GM21423 (cell line): ENCODE measurements at regions not wholly inside any gene's neighbourhood (a gene's known extent, or its start where the extent isn't known, plus 50 kb on each side); places are given as distances from the start of the nearest gene placed in this dataset.
"Not testable (repeated sequence)": the region's sequence is repeated elsewhere in the genome, so short reads cannot be mapped to it uniquely, and the experiment has no call there.

Experiments used
- ATAC-seq: cut with Tn5 transposase; IDR thresholded peaks from one replicate; pipeline ENCODE4 v1.9.1; 2021; ENCODE audit warnings: mild to moderate bottlenecking, moderate library complexity; ENCODE audit not compliant: unreplicated experiment

GRCh38 chr11:93902921-93903320 lies 52.5 kb upstream of the VSTM5 start:
- ATAC-seq = no peak

- no peak for ATAC-seq
These were observed 53.6 kb upstream of the VSTM5 start for GRCh38 chr11:93903989-93904388.

GRCh38 chr11:93904716-93905115 lies 54.3 kb upstream of the VSTM5 start:
- ATAC-seq = no peak

GRCh38 chr11:93905384-93905783 lies 55.0 kb upstream of the VSTM5 start:
- no peak for ATAC-seq

- no peak for ATAC-seq
These were observed 56.1 kb upstream of the VSTM5 start for GRCh38 chr11:93906486-93906885.

- ATAC-seq = no peak
These were observed 57.5 kb upstream of the VSTM5 start for GRCh38 chr11:93907901-93908300.

- no peak for ATAC-seq
These were observed 58.3 kb upstream of the VSTM5 start for GRCh38 chr11:93908689-93909088.

GRCh38 chr11:93917673-93918072 lies 67.3 kb upstream of the VSTM5 start:
- ATAC-seq = no peak

GRCh38 chr11:93921695-93922468 lies 71.5 kb upstream of the VSTM5 start:
- peak; percentile 86 for ATAC-seq

GRCh38 chr11:93922830-93923229 lies 72.4 kb upstream of the VSTM5 start:
- no peak for ATAC-seq

- ATAC-seq = not testable (repeated sequence)
These were observed 75.7 kb upstream of the VSTM5 start for GRCh38 chr11:93926099-93926498.

GRCh38 chr11:93929407-93929806 lies 79.0 kb upstream of the VSTM5 start:
- ATAC-seq = no peak

GRCh38 chr11:93933230-93933629 lies 82.8 kb upstream of the VSTM5 start:
- no peak for ATAC-seq

- no peak for ATAC-seq
These were observed 85.3 kb upstream of the HEPHL1 start for GRCh38 chr11:93935826-93936225.

- no peak for ATAC-seq
These were observed 84.7 kb upstream of the HEPHL1 start for GRCh38 chr11:93936460-93936859.

GRCh38 chr11:93939084-93939760 lies 81.9 kb upstream of the HEPHL1 start:
- no peak for ATAC-seq

- ATAC-seq = no peak
These were observed 80.8 kb upstream of the HEPHL1 start for GRCh38 chr11:93940395-93940794.

- ATAC-seq = no peak
These were observed 79.0 kb upstream of the HEPHL1 start for GRCh38 chr11:93942176-93942575.

- no peak for ATAC-seq
These were observed 75.6 kb upstream of the HEPHL1 start for GRCh38 chr11:93945596-93945995.

GRCh38 chr11:93952082-93952780 lies 68.9 kb upstream of the HEPHL1 start:
- no peak for ATAC-seq

GRCh38 chr11:93957397-93957952 lies 63.7 kb upstream of the HEPHL1 start:
- ATAC-seq = no peak

GRCh38 chr11:93958991-93959390 lies 62.2 kb upstream of the HEPHL1 start:
- ATAC-seq = no peak
